WTC11 (cell line): ENCODE measurements at regions not wholly inside any gene's neighbourhood (a gene's known extent, or its start where the extent isn't known, plus 50 kb on each side); places are given as distances from the start of the nearest gene placed in this dataset.

ENCODE experiments used
- GTF2I ChIP-seq: fragments of 250-450 bp; sonication (Bioruptor Pico); conservative IDR thresholded peaks from 2 replicates; pipeline ENCODE4 v1.4.0; 2021; ENCODE audit warnings: mild to moderate bottlenecking
- RELA ChIP-seq: sonication (generic); formaldehyde crosslinking; IDR thresholded peaks from 2 replicates; pipeline ENCODE4 v1.8.1; 2022; ENCODE audit warnings: missing genetic modification reagents, mild to moderate bottlenecking, borderline replicate concordance
- TF ChIP-seq, protein P1 (sequence below): sonication (generic); formaldehyde crosslinking; IDR thresholded peaks from 2 replicates; pipeline ENCODE4 v1.8.0; 2022; ENCODE audit warnings: mild to moderate bottlenecking, missing genetic modification reagents
- TF ChIP-seq, protein P2 (sequence below): fragments of 200-600 bp; IDR thresholded peaks from 2 replicates; pipeline ENCODE4 v1.8.0; 2022; ENCODE audit warnings: antibody characterized with exemption
- TF ChIP-seq, protein P3 (sequence below): sonication (generic); formaldehyde crosslinking; IDR thresholded peaks from 2 replicates; pipeline ENCODE4 v1.8.0; 2022; ENCODE audit warnings: mild to moderate bottlenecking, missing genetic modification reagents
- TF ChIP-seq, protein P4 (sequence below): sonication (generic); formaldehyde crosslinking; IDR thresholded peaks from 2 replicates; pipeline ENCODE4 v1.8.1; 2023; ENCODE audit warnings: mild to moderate bottlenecking, missing genetic modification reagents

DNA sequence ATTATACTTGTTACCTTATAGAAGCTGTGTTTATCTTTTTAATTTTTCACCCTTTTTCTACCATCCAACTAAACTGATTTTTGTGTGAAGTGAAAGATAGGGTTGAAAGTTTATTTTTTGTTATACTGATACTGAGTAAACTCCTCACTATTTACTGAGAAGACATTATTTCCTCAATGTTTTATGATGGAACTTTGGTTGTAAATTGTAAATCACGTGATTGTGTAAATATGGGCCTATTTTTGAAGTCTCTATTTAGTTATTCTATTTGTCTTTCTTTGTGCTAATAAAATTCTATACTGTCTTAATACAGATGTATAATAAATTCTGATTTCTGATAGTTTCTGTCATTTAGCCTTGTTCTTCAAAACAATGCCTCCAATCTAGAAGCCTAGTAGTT is 697.2 kb upstream of the SLC8A1 start:
- TF ChIP-seq RELA (CRISPR knock-in tag) (no peak), GTF2I (CRISPR knock-in tag) (no peak)
- TF ChIP-seq, protein P1, sequence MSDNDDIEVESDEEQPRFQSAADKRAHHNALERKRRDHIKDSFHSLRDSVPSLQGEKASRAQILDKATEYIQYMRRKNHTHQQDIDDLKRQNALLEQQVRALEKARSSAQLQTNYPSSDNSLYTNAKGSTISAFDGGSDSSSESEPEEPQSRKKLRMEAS (CRISPR knock-in tag) = no peak
- TF ChIP-seq, protein P2, sequence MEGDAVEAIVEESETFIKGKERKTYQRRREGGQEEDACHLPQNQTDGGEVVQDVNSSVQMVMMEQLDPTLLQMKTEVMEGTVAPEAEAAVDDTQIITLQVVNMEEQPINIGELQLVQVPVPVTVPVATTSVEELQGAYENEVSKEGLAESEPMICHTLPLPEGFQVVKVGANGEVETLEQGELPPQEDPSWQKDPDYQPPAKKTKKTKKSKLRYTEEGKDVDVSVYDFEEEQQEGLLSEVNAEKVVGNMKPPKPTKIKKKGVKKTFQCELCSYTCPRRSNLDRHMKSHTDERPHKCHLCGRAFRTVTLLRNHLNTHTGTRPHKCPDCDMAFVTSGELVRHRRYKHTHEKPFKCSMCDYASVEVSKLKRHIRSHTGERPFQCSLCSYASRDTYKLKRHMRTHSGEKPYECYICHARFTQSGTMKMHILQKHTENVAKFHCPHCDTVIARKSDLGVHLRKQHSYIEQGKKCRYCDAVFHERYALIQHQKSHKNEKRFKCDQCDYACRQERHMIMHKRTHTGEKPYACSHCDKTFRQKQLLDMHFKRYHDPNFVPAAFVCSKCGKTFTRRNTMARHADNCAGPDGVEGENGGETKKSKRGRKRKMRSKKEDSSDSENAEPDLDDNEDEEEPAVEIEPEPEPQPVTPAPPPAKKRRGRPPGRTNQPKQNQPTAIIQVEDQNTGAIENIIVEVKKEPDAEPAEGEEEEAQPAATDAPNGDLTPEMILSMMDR = no peak
- TF ChIP-seq, protein P3, sequence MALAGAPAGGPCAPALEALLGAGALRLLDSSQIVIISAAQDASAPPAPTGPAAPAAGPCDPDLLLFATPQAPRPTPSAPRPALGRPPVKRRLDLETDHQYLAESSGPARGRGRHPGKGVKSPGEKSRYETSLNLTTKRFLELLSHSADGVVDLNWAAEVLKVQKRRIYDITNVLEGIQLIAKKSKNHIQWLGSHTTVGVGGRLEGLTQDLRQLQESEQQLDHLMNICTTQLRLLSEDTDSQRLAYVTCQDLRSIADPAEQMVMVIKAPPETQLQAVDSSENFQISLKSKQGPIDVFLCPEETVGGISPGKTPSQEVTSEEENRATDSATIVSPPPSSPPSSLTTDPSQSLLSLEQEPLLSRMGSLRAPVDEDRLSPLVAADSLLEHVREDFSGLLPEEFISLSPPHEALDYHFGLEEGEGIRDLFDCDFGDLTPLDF = no peak
- TF ChIP-seq, protein P4, sequence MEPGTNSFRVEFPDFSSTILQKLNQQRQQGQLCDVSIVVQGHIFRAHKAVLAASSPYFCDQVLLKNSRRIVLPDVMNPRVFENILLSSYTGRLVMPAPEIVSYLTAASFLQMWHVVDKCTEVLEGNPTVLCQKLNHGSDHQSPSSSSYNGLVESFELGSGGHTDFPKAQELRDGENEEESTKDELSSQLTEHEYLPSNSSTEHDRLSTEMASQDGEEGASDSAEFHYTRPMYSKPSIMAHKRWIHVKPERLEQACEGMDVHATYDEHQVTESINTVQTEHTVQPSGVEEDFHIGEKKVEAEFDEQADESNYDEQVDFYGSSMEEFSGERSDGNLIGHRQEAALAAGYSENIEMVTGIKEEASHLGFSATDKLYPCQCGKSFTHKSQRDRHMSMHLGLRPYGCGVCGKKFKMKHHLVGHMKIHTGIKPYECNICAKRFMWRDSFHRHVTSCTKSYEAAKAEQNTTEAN (CRISPR knock-in tag) = no peak
